Mammary epithelial cell (primary cell): ENCODE measurements at regions not wholly inside any gene's neighbourhood (a gene's known extent, or its start where the extent isn't known, plus 50 kb on each side); places are given as distances from the start of the nearest gene placed in this dataset.

Source experiments
- CTCF ChIP-seq, 2 donors: IDR thresholded peaks in 1 of 2; conservative IDR thresholded peaks in 1 of 2; 2 replicates each; pipeline ENCODE4 v1.5.1; 2011 to 2012; ENCODE audit warnings: inconsistent platforms in 2 of 2, low read length in 2 of 2, mild to moderate bottlenecking in 2 of 2, control low read depth in 1 of 2, low read depth in 1 of 2; ENCODE audit not compliant: insufficient read depth in 1 of 2; ENCODE audit errors: extremely low read depth in 1 of 2
- EZH2 ChIP-seq: IDR thresholded peaks from 2 replicates; pipeline ENCODE4 v1.6.1; 2012; ENCODE audit warnings: low read length, inconsistent platforms, borderline replicate concordance

GRCh38 chr2:187612857-187613256 lies 58.6 kb upstream of the TFPI start:
- no peak for TF ChIP-seq CTCF (conservative IDR thresholded peaks at IDR 0.05 in 1 of 2, IDR thresholded peaks at IDR 0.05 in 1 of 2; ENCODE audit: extremely low read depth in 1 of 2, insufficient read depth in 1 of 2, low read depth in 1 of 2, low read length in 2 of 2)
- TF ChIP-seq EZH2, result no peak
